ENCODE measurements at regions not wholly inside any gene's neighbourhood (a gene's known extent, or its start where the extent isn't known, plus 50 kb on each side); places are given as distances from the start of the nearest gene placed in this dataset.
"Not testable (repeated sequence)": the region's sequence is repeated elsewhere in the genome, so short reads cannot be mapped to it uniquely, and the experiment has no call there.

GRCh38 chr7:106534271-106534846 is 126.6 kb downstream of the CCDC71L start:
- TF ChIP-seq CTCF (IDR thresholded peaks at IDR 0.05), result no peak
- DNase-seq (ENCODE audit: low spot score), result no peak
- Histone ChIP-seq H3K4me3 (no peak overlapping the region), H3K27ac (no peak overlapping the region)

- DNase-seq (ENCODE audit: low spot score); H3K27ac ChIP-seq; H3K4me3 ChIP-seq: not testable (repeated sequence)
These were observed 130.8 kb downstream of the CCDC71L start for GRCh38 chr7:106530183-106530582.

- H3K4me3 ChIP-seq; DNase-seq (ENCODE audit: low spot score); H3K27ac ChIP-seq: not testable (repeated sequence)
These were observed 134.3 kb downstream of the CCDC71L start for GRCh38 chr7:106526617-106527016.

- TF ChIP-seq CTCF (IDR thresholded peaks at IDR 0.05), result no peak
- DNase-seq (ENCODE audit: low spot score), result no peak
- Histone ChIP-seq H3K4me3 (no peak overlapping the region), H3K27ac (no peak overlapping the region)
These were observed 136.3 kb downstream of the CCDC71L start for GRCh38 chr7:106524690-106525059.

- Histone ChIP-seq H3K4me3 (no peak overlapping the region), H3K27ac (no peak overlapping the region)
- no peak for DNase-seq (ENCODE audit: low spot score)
- no peak for TF ChIP-seq CTCF (IDR thresholded peaks at IDR 0.05)
These were observed 137.5 kb downstream of the CCDC71L start for GRCh38 chr7:106523482-106523881.

GRCh38 chr7:106522696-106523095 is 138.3 kb downstream of the CCDC71L start:
- no peak for DNase-seq (ENCODE audit: low spot score)
- Histone ChIP-seq H3K4me3 (no peak overlapping the region), H3K27ac (no peak overlapping the region)
- TF ChIP-seq CTCF (IDR thresholded peaks at IDR 0.05), result no peak

- DNase-seq (ENCODE audit: low spot score), result no peak
- Histone ChIP-seq H3K27ac (no peak overlapping the region), H3K4me3 (no peak overlapping the region)
- no peak for TF ChIP-seq CTCF (IDR thresholded peaks at IDR 0.05)
These were observed 139.4 kb downstream of the CCDC71L start for GRCh38 chr7:106521541-106521940.

- no peak for DNase-seq (ENCODE audit: low spot score)
- no peak overlapping the region for H3K27ac ChIP-seq
- no peak overlapping the region for H3K4me3 ChIP-seq
- no peak for TF ChIP-seq CTCF (IDR thresholded peaks at IDR 0.05)
These were observed 139.9 kb downstream of the CCDC71L start for GRCh38 chr7:106520962-106521514.
